VCaP (cell line): ENCODE measurements at regions not wholly inside any gene's neighbourhood (a gene's known extent, or its start where the extent isn't known, plus 50 kb on each side); places are given as distances from the start of the nearest gene placed in this dataset.
"Not testable (repeated sequence)": the region's sequence is repeated elsewhere in the genome, so short reads cannot be mapped to it uniquely, and the experiment has no call there.

Source experiments
- H3K27ac ChIP-seq: fragments of 450-650 bp; 2 replicates; pipeline ENCODE4 v1.5.1; 2017
- TF ChIP-seq, protein P1 (sequence below): fragments of 450-650 bp; conservative IDR thresholded peaks from 2 replicates; pipeline ENCODE4 v1.5.1; 2017; ENCODE audit warnings: mild to moderate bottlenecking, moderate library complexity

DNA sequence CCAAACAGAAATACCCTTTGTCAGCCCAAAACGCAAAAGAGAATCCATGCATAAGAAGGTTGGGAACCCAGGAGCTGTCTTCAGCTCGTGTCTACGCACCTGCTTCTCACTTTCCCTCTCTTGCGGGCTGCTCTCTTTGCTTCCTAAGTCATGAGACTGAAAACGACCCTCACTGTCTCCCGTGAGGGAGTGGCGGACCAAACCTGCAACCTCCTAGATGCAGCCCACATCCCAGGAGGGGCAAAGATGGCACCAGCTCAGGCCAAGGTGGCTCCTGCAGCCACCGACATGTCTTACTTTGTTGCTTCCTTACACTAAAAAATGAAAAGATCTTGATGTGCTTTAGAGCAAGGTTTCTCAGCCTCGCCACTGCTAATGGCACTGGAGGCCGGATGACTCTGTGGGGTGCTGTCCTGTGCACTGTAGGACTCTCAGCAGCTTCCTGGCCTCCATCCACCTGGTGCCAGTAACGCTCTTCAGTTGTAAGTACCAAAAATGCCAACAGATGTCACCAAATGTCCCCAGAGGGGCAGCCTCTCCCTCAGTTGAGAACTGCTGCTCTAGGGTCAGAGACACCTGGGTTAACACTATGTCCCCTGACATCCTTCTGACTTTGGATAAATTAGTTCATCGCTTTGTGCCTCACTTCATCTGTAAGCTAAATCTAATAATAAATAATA, 179.8 kb upstream of the PFKP start:
- TF ChIP-seq, protein P1, sequence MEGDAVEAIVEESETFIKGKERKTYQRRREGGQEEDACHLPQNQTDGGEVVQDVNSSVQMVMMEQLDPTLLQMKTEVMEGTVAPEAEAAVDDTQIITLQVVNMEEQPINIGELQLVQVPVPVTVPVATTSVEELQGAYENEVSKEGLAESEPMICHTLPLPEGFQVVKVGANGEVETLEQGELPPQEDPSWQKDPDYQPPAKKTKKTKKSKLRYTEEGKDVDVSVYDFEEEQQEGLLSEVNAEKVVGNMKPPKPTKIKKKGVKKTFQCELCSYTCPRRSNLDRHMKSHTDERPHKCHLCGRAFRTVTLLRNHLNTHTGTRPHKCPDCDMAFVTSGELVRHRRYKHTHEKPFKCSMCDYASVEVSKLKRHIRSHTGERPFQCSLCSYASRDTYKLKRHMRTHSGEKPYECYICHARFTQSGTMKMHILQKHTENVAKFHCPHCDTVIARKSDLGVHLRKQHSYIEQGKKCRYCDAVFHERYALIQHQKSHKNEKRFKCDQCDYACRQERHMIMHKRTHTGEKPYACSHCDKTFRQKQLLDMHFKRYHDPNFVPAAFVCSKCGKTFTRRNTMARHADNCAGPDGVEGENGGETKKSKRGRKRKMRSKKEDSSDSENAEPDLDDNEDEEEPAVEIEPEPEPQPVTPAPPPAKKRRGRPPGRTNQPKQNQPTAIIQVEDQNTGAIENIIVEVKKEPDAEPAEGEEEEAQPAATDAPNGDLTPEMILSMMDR, result no peak
- no peak overlapping the region for H3K27ac ChIP-seq

DNA sequence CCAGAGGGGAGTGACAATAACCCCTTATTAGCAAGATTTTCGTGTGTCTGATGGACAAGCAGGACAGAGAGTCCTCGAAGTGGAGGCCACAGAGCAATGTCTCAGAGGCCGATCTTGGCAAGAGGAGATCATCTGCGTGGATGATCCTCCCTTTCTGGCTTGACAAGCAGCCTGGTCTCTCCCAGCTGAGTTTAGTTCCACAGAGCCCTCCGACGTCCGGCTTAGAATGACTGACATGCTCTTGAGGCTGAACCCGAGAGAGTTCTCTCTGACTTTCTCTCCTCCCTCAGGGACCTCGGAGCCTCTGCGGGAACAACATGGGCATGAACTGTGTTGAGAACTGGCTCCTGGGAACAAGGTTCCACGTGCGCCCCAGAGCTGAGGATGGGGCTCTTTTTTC, 180.7 kb upstream of the PFKP start:
- TF ChIP-seq, protein P1, result no peak
- H3K27ac ChIP-seq, result no peak overlapping the region

DNA sequence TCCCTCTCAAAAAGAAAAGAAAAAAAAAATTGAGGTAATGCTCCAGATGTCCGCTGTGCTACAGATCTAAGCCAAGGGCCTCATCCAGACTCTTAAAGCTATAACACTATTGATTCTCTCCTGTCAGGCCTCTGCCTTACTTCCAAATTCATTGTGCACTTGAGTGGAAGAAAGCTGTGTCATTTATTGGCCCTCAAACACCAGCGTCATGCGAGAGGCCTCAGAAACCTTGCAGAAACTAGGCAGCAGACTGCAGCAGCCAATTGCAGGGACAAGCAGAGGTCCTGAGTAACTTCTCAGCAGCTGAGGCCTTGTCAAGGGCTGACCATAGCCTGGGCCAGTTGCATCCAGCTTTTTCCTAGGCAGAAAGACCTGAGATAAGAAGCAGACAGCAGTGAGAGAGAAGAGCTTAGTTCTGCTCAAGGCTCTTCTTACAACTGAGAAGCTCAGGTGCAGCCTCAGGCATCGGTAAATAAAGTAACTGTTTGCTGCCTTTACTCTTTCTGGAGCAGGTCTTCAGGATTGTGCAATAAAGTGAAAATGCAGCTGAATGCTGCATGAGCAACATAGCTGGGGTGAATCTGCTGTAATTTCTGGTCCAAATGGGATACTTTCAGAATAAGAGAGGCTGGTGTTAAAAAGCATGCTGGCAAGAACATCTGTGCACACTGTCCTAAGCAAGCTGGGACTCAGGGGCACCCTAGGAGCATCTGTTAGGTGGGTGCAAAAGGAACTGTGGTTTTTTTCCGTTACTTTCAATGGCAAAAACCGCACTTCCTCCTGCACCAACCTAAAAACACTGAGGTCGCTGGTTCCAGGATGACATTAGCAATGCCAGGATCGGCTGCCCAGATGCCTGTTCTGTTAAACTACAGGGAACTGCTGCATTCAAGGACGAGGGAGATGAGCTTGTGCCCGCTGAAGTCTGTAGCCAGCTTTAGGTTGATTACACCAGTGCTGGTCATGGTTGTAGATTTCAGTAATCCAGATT, 181.8 kb upstream of the PFKP start:
- TF ChIP-seq, protein P1, result no peak
- H3K27ac ChIP-seq, result no peak overlapping the region

DNA sequence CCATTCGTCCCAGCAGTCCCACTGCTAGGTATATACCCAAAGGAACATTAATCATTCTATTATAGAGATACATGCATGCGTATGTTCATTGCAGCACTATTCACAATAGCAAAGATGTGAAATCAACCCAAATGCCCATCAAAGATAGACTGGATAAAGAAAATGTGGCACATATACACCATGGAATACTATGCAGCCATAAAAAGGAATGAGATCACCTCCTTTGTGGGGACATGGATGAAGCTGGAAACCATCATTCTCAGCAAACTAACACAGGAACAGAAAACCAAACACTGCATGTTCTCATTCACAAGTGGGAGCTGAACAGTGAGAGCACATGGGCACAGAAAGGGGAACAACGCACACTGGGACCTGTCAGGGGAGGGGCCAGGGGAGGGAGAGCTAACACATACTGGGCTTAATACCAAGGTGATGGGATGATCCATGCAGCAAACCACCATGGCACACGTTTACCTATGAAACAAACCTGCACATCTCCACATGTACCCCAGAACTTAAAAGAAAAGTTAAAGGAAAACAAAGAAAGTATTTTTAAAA, 183.3 kb upstream of the PFKP start:
- not testable (repeated sequence) for H3K27ac ChIP-seq

DNA sequence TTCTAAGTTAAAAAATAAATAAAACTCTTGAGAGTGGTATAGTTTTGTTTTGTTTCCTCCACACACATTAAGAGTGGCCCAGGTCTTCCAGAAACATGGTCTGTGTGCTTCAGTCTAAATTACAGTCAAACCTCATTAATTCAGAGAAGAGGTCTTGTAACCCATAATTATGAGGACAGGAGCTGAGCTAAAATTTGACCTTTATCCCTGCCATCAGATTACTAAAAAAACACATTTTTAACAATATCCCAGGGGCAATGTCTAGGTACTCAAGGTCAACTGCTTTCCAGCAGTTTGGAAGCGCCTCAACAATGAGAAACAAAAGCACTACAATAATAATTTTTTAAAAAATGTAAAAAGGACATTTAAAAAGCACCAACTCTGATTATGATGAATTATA, 184.1 kb upstream of the PFKP start:
- TF ChIP-seq, protein P1, result no peak
- no peak overlapping the region for H3K27ac ChIP-seq

DNA sequence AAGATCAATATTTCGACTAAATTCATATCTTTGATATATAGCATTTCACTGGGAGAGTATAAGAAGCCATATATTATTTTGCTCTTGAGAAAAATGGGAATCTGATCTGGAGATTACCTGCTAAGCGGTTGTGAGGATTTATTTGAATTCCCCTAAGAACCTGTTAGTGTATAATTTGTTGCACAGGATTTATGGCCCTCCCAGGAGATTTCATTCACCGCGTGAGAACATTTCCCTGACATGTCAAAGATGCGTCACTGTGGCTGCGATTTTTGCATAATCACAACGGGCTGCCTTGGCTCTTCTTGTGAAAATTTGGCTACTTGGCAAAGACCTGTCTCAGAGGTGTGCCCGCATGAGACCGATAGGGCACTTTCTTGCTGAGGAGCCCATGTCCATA, 184.7 kb upstream of the PFKP start:
- TF ChIP-seq, protein P1, result no peak
- H3K27ac ChIP-seq, result no peak overlapping the region

DNA sequence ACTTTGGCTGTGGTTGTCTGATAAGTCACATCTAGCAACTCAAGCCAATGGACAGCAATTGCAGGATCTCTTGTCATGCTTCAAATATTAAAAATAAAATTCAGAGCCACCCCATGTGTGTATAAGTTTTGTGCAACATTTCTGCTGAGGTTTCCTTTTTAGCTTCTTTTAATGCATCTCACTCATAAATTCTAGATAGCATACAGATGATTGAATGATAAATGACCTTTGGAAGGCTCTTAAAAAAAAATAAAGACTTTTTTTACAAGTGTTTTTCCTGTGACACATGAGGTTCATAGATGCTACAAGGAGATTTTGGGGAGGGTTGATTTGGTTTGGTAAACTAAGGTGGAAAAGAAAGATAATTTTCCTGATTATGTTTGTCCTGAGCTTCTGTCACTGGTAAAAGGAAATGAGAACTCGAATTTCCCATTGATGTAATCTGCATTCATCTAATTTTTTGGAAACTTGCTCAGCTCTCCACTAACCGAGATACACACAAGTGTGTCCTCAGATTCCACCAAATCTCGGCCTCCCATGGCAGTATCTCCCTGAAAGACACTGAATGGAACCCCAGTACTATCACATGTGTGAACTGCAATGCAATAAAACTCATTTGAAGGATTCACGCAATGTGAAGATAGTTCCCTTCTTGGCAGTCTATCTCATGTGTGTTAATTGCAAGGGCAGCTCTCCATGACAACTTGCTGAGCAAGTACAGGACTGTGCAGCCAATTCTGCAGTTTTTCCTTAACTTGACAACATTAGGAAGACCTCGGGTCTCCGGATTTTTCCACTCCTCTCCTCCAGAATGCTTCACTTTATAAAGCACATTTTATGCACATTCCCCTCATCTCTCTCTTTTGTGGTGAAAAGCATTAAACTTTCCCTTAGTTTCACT, 185.4 kb upstream of the PFKP start:
- TF ChIP-seq, protein P1, result no peak
- H3K27ac ChIP-seq, result no peak overlapping the region

DNA sequence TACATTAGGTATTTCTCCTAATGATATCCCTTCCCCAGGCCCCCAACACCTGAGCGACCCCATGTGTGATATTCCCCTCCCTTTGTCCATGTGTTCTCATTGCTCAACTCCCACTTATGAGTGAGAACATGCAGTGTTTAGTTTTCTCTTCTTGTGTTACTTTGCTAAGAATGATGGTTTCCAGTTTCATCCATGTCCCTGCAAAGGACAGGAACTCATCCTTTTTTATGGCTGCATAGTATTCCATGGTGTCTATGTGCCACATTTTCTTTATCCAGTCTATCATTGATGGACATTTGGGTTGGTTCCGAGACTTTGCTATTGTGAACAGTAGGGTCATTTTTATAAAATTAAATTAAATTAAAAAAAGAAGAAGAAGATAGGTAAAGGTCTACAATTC, 187.3 kb upstream of the PFKP start:
- H3K27ac ChIP-seq, result not testable (repeated sequence)
